ENCODE measurements at regions not wholly inside any gene's neighbourhood (a gene's known extent, or its start where the extent isn't known, plus 50 kb on each side); places are given as distances from the start of the nearest gene placed in this dataset.

GRCh38 chr3:104896624-104897023 is 470.1 kb upstream of the ALCAM start:
- Mint-ChIP-seq H3K27me3 (ENCODE audit: unreplicated experiment) (no peaks in the 10 kb centered on the region), H3K9me3 (ENCODE audit: unreplicated experiment) (no peaks in the 10 kb centered on the region), H3K36me3 (ENCODE audit: unreplicated experiment) (no peaks in the 10 kb centered on the region), H3K27ac (ENCODE audit: unreplicated experiment) (no peak overlapping the region), H3K4me3 (ENCODE audit: unreplicated experiment) (no peak overlapping the region), H3K4me1 (ENCODE audit: low read depth, unreplicated experiment) (peaks cover 5% of the 10 kb centered on the region)
- DNase-seq = no peak
- no peak for TF ChIP-seq CTCF (IDR thresholded peaks at IDR 0.05; ENCODE audit: partially characterized antibody, unreplicated experiment)

- Mint-ChIP-seq H3K4me3 (ENCODE audit: unreplicated experiment) (no peak overlapping the region), H3K9me3 (ENCODE audit: unreplicated experiment) (no peaks in the 10 kb centered on the region), H3K36me3 (ENCODE audit: unreplicated experiment) (peaks cover 5% of the 10 kb centered on the region), H3K27me3 (ENCODE audit: unreplicated experiment) (no peaks in the 10 kb centered on the region), H3K27ac (ENCODE audit: unreplicated experiment) (no peak overlapping the region), H3K4me1 (ENCODE audit: low read depth, unreplicated experiment) (no peaks in the 10 kb centered on the region)
- no peak for DNase-seq
- no peak for TF ChIP-seq CTCF (IDR thresholded peaks at IDR 0.05; ENCODE audit: partially characterized antibody, unreplicated experiment)
Observed at GRCh38 chr3:104901396-104901795, 465.3 kb upstream of the ALCAM start.

- Mint-ChIP-seq H3K27ac (ENCODE audit: unreplicated experiment) (no peak overlapping the region), H3K4me1 (ENCODE audit: low read depth, unreplicated experiment) (no peaks in the 10 kb centered on the region), H3K27me3 (ENCODE audit: unreplicated experiment) (no peaks in the 10 kb centered on the region), H3K36me3 (ENCODE audit: unreplicated experiment) (peaks cover 5% of the 10 kb centered on the region), H3K4me3 (ENCODE audit: unreplicated experiment) (no peak overlapping the region), H3K9me3 (ENCODE audit: unreplicated experiment) (no peaks in the 10 kb centered on the region)
- TF ChIP-seq CTCF (IDR thresholded peaks at IDR 0.05; ENCODE audit: partially characterized antibody, unreplicated experiment) = no peak
- no peak for DNase-seq
Observed at GRCh38 chr3:104903064-104903463, 463.6 kb upstream of the ALCAM start.

- H3K36me3 Mint-ChIP-seq (ENCODE audit: unreplicated experiment) = peaks cover 5% of the 10 kb centered on the region
- H3K27ac Mint-ChIP-seq (ENCODE audit: unreplicated experiment) = no peak overlapping the region
- H3K4me3 Mint-ChIP-seq (ENCODE audit: unreplicated experiment) = no peak overlapping the region
- H3K9me3 Mint-ChIP-seq (ENCODE audit: unreplicated experiment) = peaks cover 7% of the 10 kb centered on the region
- H3K27me3 Mint-ChIP-seq (ENCODE audit: unreplicated experiment) = peaks cover 2% of the 10 kb centered on the region
- no peak for TF ChIP-seq CTCF (IDR thresholded peaks at IDR 0.05; ENCODE audit: partially characterized antibody, unreplicated experiment)
- peaks cover 11% of the 10 kb centered on the region for H3K4me1 Mint-ChIP-seq (ENCODE audit: low read depth, unreplicated experiment)
- no peak for DNase-seq
Observed at GRCh38 chr3:104906001-104906639, 460.6 kb upstream of the ALCAM start.

- H3K27ac Mint-ChIP-seq (ENCODE audit: unreplicated experiment) = no peak overlapping the region
- peaks cover 2% of the 10 kb centered on the region for H3K27me3 Mint-ChIP-seq (ENCODE audit: unreplicated experiment)
- no peak for TF ChIP-seq CTCF (IDR thresholded peaks at IDR 0.05; ENCODE audit: partially characterized antibody, unreplicated experiment)
- peaks cover 7% of the 10 kb centered on the region for H3K9me3 Mint-ChIP-seq (ENCODE audit: unreplicated experiment)
- no peak overlapping the region for H3K4me3 Mint-ChIP-seq (ENCODE audit: unreplicated experiment)
- H3K4me1 Mint-ChIP-seq (ENCODE audit: low read depth, unreplicated experiment) = peaks cover 11% of the 10 kb centered on the region
- peaks cover 5% of the 10 kb centered on the region for H3K36me3 Mint-ChIP-seq (ENCODE audit: unreplicated experiment)
- DNase-seq = no peak
Observed at GRCh38 chr3:104907507-104907906, 459.2 kb upstream of the ALCAM start.
